GM12874 (cell line): ENCODE measurements at regions not wholly inside any gene's neighbourhood (a gene's known extent, or its start where the extent isn't known, plus 50 kb on each side); places are given as distances from the start of the nearest gene placed in this dataset.

ENCODE experiments used
- TF ChIP-seq, protein P1 (sequence below): IDR thresholded peaks from 2 replicates; pipeline ENCODE4 v1.5.1; 2011; ENCODE audit warnings: low read depth, mild to moderate bottlenecking, control low read depth, low read length, moderate library complexity; ENCODE audit not compliant: insufficient read depth

DNA sequence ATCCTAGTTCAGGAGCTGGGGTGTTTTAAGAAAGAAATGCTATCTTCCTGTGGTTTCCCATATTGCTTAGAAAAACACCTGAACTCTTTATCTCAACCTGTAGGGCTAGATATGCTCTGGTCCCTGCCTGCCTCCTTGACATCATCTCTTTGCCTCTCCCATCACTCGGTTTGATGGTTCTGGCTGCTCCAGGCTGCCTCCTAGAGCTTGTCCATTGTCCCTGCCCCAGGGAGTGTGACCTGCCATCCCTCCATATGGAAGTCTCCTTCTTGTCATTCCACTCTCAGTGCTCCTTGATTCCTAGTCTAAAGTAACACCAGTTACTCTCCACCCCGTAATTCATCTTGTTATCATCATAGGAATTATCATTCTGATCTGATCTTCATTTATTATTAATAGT is 369.0 kb upstream of the EEF2KMT start:
- TF ChIP-seq, protein P1, sequence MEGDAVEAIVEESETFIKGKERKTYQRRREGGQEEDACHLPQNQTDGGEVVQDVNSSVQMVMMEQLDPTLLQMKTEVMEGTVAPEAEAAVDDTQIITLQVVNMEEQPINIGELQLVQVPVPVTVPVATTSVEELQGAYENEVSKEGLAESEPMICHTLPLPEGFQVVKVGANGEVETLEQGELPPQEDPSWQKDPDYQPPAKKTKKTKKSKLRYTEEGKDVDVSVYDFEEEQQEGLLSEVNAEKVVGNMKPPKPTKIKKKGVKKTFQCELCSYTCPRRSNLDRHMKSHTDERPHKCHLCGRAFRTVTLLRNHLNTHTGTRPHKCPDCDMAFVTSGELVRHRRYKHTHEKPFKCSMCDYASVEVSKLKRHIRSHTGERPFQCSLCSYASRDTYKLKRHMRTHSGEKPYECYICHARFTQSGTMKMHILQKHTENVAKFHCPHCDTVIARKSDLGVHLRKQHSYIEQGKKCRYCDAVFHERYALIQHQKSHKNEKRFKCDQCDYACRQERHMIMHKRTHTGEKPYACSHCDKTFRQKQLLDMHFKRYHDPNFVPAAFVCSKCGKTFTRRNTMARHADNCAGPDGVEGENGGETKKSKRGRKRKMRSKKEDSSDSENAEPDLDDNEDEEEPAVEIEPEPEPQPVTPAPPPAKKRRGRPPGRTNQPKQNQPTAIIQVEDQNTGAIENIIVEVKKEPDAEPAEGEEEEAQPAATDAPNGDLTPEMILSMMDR: no peak

DNA sequence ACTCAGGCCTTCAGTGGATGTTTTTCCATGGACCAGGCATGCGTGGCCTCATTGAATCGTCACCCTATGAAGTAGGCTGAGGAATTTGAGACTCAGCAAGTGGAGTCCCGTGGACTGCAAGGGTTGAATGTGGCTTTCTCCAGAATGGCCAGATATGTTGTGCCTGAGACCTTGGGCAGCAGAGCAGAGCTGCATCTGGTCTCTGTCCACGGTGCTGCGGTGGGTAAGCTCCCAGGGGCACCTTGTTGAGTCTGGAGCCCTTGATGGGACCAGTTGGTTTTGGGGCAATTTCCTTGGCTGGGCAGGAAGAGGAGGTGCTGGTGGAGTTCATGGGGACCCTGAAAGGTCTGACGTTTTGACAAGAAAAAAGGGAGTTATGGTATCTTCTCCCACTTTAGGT is 368.1 kb upstream of the EEF2KMT start:
- TF ChIP-seq, protein P1: no peak

DNA sequence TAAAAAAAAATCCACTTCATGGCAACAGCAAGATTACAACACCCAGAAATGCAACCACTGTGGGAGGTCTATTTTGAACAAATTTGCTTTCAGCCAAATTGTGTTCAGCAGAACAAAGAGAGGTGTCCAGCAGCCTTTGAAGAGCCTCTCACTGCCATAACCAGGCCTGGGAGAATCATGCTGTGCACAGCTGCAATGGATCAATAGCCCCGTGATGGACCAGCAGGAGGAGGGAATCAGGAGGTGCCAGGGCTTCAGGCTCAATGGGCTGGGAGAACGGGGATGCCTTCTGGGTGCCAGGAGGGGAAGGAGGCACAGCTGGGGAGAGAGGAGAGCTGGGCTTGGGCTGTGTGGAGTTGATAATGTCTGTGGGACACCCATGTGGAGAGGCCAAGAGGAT is 366.2 kb upstream of the EEF2KMT start:
- TF ChIP-seq, protein P1: no peak

DNA sequence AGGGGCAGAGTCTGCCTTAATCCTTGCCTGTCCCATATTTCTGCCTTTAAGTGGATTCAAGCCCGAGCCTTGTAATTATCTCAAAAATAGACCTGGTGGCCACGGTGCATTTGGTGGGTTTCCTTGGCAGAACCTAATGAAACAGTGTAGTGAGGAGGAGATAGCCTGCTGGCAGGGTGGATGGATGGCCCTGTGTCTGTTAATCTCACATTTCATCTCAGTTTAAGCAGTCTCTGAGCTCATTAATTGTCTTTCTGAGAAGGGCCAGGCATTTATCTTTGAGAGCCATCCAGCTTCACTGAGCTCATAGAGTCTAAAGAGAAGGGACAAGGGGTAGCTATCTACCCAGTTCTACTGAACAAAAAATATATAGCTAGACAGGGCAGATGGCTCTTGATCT is 364.0 kb upstream of the EEF2KMT start:
- TF ChIP-seq, protein P1: no peak

GRCh38 chr16:5461141-5461540 is 363.5 kb upstream of the EEF2KMT start:
- TF ChIP-seq, protein P1: no peak

DNA sequence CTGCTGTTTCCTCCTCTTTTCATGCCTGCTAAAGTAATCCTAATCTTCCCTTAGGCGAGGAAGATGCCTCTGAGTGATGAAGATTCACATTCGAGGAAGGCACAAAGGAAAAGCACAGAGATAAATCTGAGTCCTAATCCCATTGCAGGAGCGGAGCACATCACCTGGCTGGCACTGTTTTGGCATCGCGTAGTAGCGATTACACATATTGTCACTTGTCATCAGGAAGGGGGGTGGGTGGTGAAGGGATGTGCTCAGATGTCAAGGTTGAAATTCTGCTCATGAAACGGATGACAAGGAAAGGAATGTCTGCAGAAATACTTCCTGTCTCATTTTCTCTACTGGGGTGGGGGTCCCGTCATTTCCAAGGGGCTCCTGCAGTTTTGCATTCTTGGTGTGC is 363.1 kb upstream of the EEF2KMT start:
- TF ChIP-seq, protein P1: no peak

DNA sequence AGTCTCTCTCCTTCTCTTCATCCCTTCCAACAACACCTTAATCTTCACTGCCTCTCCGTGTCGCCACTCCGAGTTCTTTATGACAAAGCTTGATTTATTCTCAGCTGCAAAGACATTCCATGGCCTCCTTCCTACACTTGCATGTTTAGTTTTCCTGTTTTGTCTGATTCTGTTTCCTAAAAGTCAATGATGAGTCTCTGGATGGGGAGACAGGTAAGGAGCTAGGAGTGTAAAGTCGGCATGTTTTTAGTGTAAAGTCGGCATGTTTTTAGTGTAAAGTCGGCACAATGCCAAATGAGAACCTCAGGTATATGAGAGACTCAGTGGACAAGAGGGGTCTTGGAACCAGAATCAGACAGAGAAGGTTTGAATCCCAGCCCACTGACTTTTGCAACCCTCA is 362.3 kb upstream of the EEF2KMT start:
- TF ChIP-seq, protein P1: no peak

DNA sequence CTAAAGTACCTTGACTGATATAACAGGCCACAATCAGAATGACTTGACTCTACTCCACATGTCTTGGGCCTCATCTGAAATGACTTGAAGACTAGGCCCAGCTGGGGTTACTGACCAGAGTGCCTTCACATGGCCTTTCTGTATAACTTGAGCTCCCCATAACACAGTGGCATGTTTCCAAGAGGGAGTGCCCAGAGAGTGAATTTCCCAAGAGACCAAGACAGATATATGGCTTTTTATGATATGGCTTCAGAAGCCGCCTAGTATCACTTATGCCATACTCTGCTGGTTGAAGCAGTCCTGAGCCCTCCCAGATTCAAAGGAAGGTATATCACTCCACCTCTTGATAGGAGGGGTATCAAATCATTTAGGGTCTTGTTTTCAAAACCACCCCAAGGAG is 357.5 kb upstream of the EEF2KMT start:
- TF ChIP-seq, protein P1: no peak
